HG03135 (cell line): ENCODE measurements at regions not wholly inside any gene's neighbourhood (a gene's known extent, or its start where the extent isn't known, plus 50 kb on each side); places are given as distances from the start of the nearest gene placed in this dataset.
"Not testable (repeated sequence)": the region's sequence is repeated elsewhere in the genome, so short reads cannot be mapped to it uniquely, and the experiment has no call there.

ENCODE experiments used
- ATAC-seq: cut with Tn5 transposase; IDR thresholded peaks from one replicate; pipeline ENCODE4 v1.9.1; 2021; ENCODE audit warnings: mild to moderate bottlenecking, moderate library complexity; ENCODE audit not compliant: unreplicated experiment

DNA sequence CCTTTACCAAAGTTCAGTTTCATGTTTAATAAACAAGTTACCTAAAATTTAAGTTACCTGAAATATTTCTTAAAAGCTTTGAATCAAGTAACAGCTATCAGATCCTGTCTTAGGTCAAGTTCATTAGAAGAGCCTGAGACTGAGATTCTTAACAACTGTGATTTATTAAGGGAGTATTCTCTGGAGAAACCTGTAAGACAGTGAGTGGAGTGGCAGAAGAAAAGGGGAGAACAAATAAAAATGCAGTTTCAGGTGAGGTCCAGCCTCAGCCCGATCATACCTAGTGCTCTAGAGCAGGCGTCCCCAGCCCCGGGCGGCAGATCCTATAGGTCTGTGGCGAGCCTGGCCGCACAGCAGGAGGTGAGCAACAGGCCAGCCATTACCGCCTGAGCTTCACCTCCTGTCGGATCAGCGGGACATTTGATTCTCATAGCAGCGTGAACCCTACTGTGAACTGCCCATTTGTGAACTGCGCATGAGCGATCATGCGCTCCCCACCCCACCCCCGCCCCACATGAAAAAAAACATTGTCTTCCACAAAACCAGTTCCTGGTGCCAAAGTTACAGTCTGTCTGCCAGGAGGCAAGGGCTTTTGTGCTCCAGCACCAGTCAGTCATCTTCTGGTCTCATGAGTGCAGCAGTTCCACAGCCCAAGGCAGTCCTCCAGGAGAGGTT, 59.2 kb upstream of the ADGRB3 start:
- no peak for ATAC-seq

GRCh38 chr6:68572975-68573374, 62.1 kb upstream of the ADGRB3 start:
- ATAC-seq: peak; percentile 14

- peak; percentile 89 for ATAC-seq
Observed at GRCh38 chr6:68572525-68572924, 62.6 kb upstream of the ADGRB3 start.

DNA sequence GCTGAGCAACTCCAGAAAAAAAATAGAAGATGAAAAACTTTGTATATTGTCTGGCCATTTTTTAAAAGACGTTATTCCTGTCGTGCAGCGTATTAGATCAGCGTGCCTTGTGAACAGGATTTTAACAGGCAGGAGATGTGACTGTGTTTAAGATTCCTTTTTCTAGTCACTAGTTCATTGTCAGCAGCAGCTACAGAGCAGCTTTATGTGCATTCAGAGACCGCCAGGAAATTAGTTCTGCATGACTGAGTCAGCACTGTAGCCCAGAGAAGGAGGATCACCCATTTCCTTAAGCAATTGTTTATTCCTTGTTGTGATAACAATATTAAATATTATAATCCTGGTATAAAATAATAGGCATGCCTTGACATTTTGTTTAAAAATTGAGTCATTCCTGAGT, 75.4 kb upstream of the ADGRB3 start:
- no peak for ATAC-seq

DNA sequence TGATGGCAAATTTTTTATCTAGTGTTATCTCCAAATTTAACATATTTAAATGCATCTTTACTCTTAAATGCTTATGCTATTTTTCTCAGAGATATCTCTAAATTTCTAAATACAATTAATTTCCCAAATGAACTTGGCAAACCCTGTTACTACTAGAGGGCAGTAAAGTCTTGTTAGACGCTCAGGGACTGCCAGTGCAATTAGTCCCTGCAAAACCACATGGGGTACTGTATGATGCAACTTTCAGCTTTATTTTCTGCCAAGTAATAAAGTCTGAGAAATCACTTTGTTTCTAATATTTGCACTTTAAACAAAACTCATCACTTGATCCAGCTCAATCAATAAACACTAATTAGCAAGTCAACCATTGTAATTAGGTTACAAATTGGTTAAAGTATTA, 76.0 kb upstream of the ADGRB3 start:
- ATAC-seq: no peak

DNA sequence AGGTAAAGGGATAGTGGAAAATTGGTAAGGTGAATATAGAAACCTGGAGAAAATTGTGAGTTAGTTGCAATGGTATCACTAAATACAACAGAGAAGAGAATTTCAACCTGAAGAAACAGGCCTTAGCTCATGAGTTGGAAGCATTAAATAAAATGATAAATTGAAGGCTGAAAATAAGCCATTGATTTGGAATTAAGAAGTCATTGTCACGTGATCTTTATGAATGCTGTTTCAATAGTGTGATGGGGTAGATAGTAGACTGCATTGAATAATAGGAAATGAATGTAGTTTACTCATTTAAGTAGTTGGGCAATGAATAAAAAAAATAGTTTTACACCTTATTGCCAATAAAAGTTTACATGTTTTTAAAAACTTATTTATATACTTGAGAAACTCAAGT, 88.5 kb upstream of the ADGRB3 start:
- no peak for ATAC-seq

GRCh38 chr6:68544450-68544849, 90.6 kb upstream of the ADGRB3 start:
- no peak for ATAC-seq

GRCh38 chr6:68533339-68533795, 101.7 kb upstream of the ADGRB3 start:
- ATAC-seq: no peak

- no peak for ATAC-seq
Observed at GRCh38 chr6:68527691-68528090, 107.4 kb upstream of the ADGRB3 start.

GRCh38 chr6:68506911-68507310, 128.2 kb upstream of the ADGRB3 start:
- no peak for ATAC-seq

DNA sequence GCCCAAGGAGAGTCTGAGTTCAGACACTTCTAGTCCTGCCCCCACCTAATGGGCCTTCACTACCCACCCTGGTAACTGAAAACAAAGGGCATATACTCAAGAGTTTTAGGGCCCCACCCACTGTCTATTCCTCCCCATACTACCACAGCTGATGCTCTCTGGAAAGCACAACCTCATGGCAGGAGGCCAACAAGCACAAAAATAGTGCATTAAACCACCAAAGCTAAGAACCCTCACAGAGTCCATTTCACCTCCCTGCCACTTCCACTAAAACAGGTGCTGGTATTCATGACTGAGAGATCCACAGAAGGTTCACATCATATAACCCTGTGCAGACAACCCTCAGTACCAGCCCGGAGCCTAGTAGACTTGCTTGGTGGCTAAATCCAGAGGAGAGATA, 132.1 kb upstream of the ADGRB3 start:
- no peak for ATAC-seq

- ATAC-seq: no peak
Observed at GRCh38 chr6:68497927-68498326, 137.2 kb upstream of the ADGRB3 start.

- not testable (repeated sequence) for ATAC-seq
Observed at GRCh38 chr6:68494880-68495279, 140.2 kb upstream of the ADGRB3 start.

DNA sequence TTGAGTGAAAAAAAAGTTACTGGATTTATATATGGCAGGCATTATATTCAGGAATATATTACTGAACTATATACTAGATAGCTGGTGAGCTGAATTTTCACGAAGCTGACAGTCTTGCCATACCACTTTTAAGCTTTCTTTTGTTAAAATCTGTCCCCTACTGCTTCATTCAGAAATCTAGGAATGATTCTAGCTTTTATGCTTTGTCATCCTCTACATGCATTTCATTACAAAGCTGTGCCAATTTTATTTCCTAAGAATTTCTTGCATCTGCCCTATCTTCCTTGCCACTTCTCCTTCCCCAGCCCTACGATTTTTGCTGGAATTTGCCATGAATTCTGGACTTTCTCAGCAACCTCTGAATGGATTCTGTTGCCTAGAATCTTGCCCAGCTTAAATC, 158.5 kb upstream of the ADGRB3 start:
- ATAC-seq: no peak

DNA sequence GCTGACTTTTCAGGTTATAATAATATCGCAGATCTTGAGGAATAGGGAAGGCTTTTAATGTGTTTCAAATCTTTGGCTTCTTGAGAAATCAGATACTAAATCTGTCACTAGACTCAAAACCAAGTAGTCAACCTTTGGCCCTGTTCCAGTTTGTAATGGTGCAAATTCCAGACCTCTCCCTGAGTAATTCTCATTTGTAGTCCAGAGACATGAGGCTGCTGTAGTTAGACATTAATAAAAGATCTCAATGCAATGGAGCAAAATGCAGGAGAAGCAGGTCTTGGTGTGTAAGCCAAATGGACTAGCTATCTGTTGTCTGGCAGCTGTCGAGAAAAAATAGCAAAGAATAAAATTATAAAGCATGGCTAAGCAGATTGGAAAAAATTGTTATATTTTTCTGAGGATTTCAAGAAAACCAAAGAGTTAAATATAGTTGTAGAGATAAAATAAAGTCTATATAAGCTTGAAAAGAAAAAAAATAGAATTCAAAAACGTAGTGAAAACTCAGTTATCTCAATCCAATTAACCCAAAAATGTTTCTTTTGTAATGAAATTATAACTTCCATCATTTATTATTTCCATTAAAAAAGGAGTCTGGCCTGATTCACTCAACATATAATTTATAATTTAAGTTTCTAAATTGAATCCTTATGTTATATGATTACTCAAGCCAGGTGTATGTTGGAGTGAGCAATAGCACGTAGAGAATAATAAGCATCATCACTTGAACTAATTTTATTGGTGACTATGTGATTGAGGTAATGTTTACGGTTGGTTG, 161.5 kb upstream of the ADGRB3 start:
- ATAC-seq: no peak

DNA sequence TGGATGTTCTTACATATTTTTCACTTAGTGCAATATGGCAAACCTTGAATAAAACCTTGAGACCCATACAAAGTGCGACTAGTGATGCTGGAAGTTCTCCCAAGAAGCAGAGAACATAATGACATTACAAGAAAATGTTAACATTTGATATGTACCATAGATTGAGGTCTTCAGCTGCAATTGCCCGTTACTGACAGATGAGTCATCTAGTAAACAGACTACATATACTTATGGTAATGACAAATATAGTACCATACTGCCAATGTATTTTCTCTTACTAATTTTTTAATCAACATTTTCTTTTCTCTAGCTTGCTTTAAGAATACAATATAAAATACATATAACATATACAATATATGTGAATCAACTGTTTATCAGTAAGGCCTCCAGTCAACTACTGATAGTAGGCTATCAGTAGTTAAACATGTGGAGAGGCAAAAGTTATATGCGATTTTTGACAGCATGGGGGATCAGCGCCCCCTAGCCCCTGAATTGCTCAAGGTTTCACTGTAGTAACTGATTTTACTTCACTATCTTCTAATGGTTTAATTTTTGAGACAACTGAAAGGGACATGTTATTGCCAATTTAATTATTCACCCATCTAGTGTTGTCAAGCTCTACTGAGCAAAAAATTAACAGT, 166.7 kb upstream of the ADGRB3 start:
- no peak for ATAC-seq

DNA sequence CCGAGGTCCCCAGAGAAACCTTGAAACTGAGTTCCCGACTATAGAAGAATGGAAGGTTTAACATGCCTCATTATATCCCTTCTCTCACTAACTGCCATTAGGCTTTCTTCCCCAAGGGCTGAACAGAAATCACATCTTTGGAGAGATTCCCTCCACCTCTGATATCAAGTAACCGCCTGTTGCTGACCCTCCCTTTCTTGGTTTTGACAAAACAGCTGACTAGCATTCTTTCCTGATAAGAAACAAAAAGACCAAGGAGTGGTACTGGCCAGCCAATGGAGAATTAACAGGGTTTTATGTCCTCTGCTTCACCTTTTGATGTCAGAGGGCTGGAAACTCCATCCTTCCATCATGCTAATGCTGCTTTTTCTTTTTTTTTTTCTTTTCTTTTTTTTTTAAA, 176.6 kb upstream of the ADGRB3 start:
- ATAC-seq: no peak

- no peak for ATAC-seq
Observed at GRCh38 chr6:68447112-68447511, 188.0 kb upstream of the ADGRB3 start.

DNA sequence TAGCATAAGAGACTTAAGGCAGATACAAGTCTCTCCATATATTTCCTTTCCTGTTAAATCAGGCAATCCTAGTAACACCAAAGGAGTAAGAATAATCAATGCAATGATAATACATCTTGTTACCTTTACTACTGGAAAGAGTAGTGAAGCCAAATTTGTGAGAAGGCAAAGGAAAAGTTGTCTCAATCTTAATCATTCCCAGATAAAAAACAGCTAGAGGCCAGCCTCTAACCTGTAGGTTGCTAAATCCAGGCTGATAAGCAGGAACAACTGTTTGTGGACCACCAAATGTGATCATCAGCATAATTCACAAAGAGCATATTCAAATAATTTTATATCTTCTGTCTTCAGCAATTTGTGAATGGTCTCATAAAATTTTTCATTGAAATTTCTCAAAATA, 189.2 kb upstream of the ADGRB3 start:
- no peak for ATAC-seq

GRCh38 chr6:68443704-68444103, 191.4 kb upstream of the ADGRB3 start:
- no peak for ATAC-seq

- no peak for ATAC-seq
Observed at GRCh38 chr6:68427630-68428029, 207.5 kb upstream of the ADGRB3 start.

DNA sequence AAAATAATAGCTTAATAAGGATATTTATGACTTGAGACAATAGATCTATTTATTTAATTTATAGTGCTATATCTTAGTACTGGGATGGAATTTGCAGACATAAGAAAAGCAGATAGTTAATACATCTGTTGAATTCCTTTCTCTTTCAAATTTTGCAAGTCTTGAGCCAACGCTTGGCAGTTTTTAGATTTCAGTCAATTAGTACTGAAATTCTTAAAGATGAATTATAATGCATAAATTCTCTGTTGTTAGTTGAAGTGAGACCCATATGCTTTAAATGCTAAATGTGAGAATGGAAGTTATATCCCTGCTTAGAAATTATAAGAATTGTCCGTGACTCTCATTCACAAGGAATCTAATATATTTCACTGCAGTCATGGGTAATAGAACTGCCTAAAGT, 225.1 kb upstream of the ADGRB3 start:
- ATAC-seq: no peak
